PFSK-1 (cell line): ENCODE measurements at regions not wholly inside any gene's neighbourhood (a gene's known extent, or its start where the extent isn't known, plus 50 kb on each side); places are given as distances from the start of the nearest gene placed in this dataset.

Experiments
- POLR2AphosphoS5 ChIP-seq: IDR thresholded peaks from 2 replicates; pipeline ENCODE4 v1.6.1; 2012; ENCODE audit warnings: low read depth, mild to moderate bottlenecking, control low read depth, low read length, moderate library complexity
- REST ChIP-seq, 2 experiments: IDR thresholded peaks; 2 replicates each; pipeline versions ENCODE4 v1.6.1 to v1.8.0; 2011 to 2012; ENCODE audit warnings: low read depth in 2 of 2, low read length in 2 of 2, control low read depth in 1 of 2, inconsistent platforms in 1 of 2, mild to moderate bottlenecking in 1 of 2, moderate library complexity in 1 of 2; ENCODE audit not compliant: insufficient read depth in 1 of 2
- SIN3A ChIP-seq: IDR thresholded peaks from 2 replicates; pipeline ENCODE4 v1.6.1; 2012; ENCODE audit warnings: mild to moderate bottlenecking, low read length, moderate library complexity, borderline replicate concordance; ENCODE audit not compliant: insufficient read depth
- TAF1 ChIP-seq: IDR thresholded peaks from 2 replicates; pipeline ENCODE4 v1.6.1; 2012; ENCODE audit warnings: low read length, control low read depth, borderline replicate concordance; ENCODE audit not compliant: insufficient read depth

- TF ChIP-seq POLR2AphosphoS5: no peak
- TF ChIP-seq TAF1: no peak
- TF ChIP-seq REST (IDR thresholded peaks at IDR 0.05; ENCODE audit: insufficient read depth in 1 of 2, low read depth in 2 of 2, low read length in 2 of 2): no peak
- no peak for TF ChIP-seq SIN3A
Measured at GRCh38 chr18:27491772-27492171, 306.7 kb upstream of the CHST9 start.
